Pancreas (tissue), 10 donors: ENCODE measurements at regions not wholly inside any gene's neighbourhood (a gene's known extent, or its start where the extent isn't known, plus 50 kb on each side); places are given as distances from the start of the nearest gene placed in this dataset.

Experiments used
- ATAC-seq, 4 donors: fragments of 200-7000 bp; cut with Tn5 transposase; one replicate each; pipeline versions ENCODE4 v1.8.0 to v1.9.1; 2020; ENCODE audit warnings: mild to moderate bottlenecking in 4 of 4, moderate library complexity in 4 of 4
- DNase-seq, 6 donors: peaks; one replicate each; pipeline ENCODE4 v3.0.0-alpha.2; 2020
- FAIRE-seq: peaks from 2 replicates; lab custom pipeline; 2012; peaks lifted over from hg19 to GRCh38; lab: Jason Lieb, UNC
- H3K27ac ChIP-seq, 4 donors: fragments of 200-600 bp; sonication (generic); 1 replicate in 3 of 4; 2 replicates in 1 of 4; pipeline versions ENCODE4 v1.5.0 to v1.8.0; 2020
- H3K27me3 ChIP-seq, 4 donors: fragments of 200-600 bp; one replicate each; pipeline ENCODE4 v1.8.0; 2021
- H3K36me3 ChIP-seq, 3 donors: fragments of 200-600 bp; sonication (generic) in 1 of 3; one replicate each; pipeline versions ENCODE4 v1.5.0 to v1.8.0; 2020 to 2021
- H3K4me1 ChIP-seq, 3 donors: fragments of 200-600 bp; one replicate each; pipeline ENCODE4 v1.8.0; 2021
- H3K4me3 ChIP-seq, 4 donors: fragments of 200-600 bp; sonication (generic) in 2 of 4; one replicate each; pipeline versions ENCODE4 v1.5.0 to v1.8.0; 2020 to 2021
- H3K9me3 ChIP-seq, 4 donors: fragments of 200-600 bp; one replicate each; pipeline ENCODE4 v1.8.0; 2021
- CTCF ChIP-seq, 4 donors: fragments of 200-600 bp; sonication (generic) in 3 of 4; IDR thresholded peaks; one replicate each; pipeline versions ENCODE4 v1.5.0 to v1.8.0; 2021; ENCODE audit warnings: antibody characterized with exemption in 4 of 4
- WGBS, 2 donors: extraction: QIAGEN DNeasy Blood & Tissue Kit; methylation state at CpG; one replicate each; pipeline ENCODE4 v1.1.7; 2013; 5-methylcytosine and 5-hydroxymethylcytosine counted together
- intact Hi-C, 3 donors: fragments of 100-400 bp; cut with DNase I; formaldehyde crosslinking; loops; one replicate each; pipeline versions ENCODE4 v1.11.1 to v1.14.2; 2022
- donor health status: healthy with polysubstance abuse.
- donor health status: DM: no; HTN: no; CAD: no; lungs with moderate emphysema.
- donor health status: DM: no; HTN: no; CAD: no.
- donor health status: control.
- donor health status: control.
- donor health status: Bipolar disorder and iron deficiency.
- donor health status: DM: yes; HTN: yes; CAD: no.
- donor health status: DM: no; HTN: no; CAD: no.
- donor health status: DM: no; HTN: no; CAD: no.
- donor health status: DM: yes; HTN: yes; CAD: no.

- 79% methylated on average over 8 of the region's 8 CpGs for WGBS, 2 donors
- no peak for ATAC-seq
- no peak for FAIRE-seq
These were observed 395.6 kb downstream of the NPHP4 start for GRCh38 chr1:5596651-5597050.

GRCh38 chr1:5595531-5596170 is 396.6 kb downstream of the NPHP4 start:
- Histone ChIP-seq H3K27ac (no peak overlapping the region), H3K36me3 (no peaks in the 10 kb centered on the region), H3K9me3 (no peaks in the 10 kb centered on the region), H3K4me3 (no peak overlapping the region), H3K27me3 (no peaks in the 10 kb centered on the region), H3K4me1 (peaks cover 0 to 12% (median 5%) of the 10 kb centered on the region in 3 donors)
- DNase-seq (no peak), ATAC-seq (no peak), FAIRE-seq (no peak)
- TF ChIP-seq CTCF (IDR thresholded peaks at IDR 0.05) = no peak
- WGBS, 2 donors = 80 to 88% methylated on average over 17 of the region's 17 CpGs
- intact Hi-C loops = no loop called here

More at GRCh38 chr1:5596651-5597050, 395.6 kb downstream of the NPHP4 start:
- TF ChIP-seq CTCF (IDR thresholded peaks at IDR 0.05) = no peak
- DNase-seq = no peak
- H3K36me3 ChIP-seq = no peaks in the 10 kb centered on the region
- no peak overlapping the region for H3K27ac ChIP-seq
- no peaks in the 10 kb centered on the region for H3K9me3 ChIP-seq
- no peak overlapping the region for H3K4me3 ChIP-seq
- intact Hi-C loops = no loop called here
- peaks cover 0 to 12% (median 5%) of the 10 kb centered on the region in 3 donors for H3K4me1 ChIP-seq
- H3K27me3 ChIP-seq = no peaks in the 10 kb centered on the region

- H3K9me3 ChIP-seq = no peaks in the 10 kb centered on the region
- H3K4me3 ChIP-seq = no peak overlapping the region
- WGBS, 2 donors = 60 to 68% methylated on average over 18 of the region's 18 CpGs
- no peak overlapping the region for H3K27ac ChIP-seq
- DNase-seq = no peak
- no peaks in the 10 kb centered on the region for H3K36me3 ChIP-seq
- no peaks in the 10 kb centered on the region for H3K27me3 ChIP-seq
- peaks cover 0 to 12% (median 5%) of the 10 kb centered on the region in 3 donors for H3K4me1 ChIP-seq
- no peak for FAIRE-seq
- ATAC-seq = no peak
- intact Hi-C loops = no loop called here
- no peak for TF ChIP-seq CTCF (IDR thresholded peaks at IDR 0.05)
These were observed 397.9 kb downstream of the NPHP4 start for GRCh38 chr1:5594056-5594956.

- intact Hi-C loops = no loop called here
These were observed 401.5 kb downstream of the NPHP4 start for GRCh38 chr1:5590717-5591116.

More at GRCh38 chr1:5590717-5591116, 401.5 kb downstream of the NPHP4 start:
- ATAC-seq = no peak
- Histone ChIP-seq H3K9me3 (no peaks in the 10 kb centered on the region), H3K36me3 (no peaks in the 10 kb centered on the region), H3K4me1 (no peaks in the 10 kb centered on the region), H3K27ac (no peak overlapping the region), H3K27me3 (peaks cover 0 to 4% (median 0%) of the 10 kb centered on the region in 4 donors), H3K4me3 (no peak overlapping the region)
- FAIRE-seq = no peak
- WGBS, 2 donors = 67 to 78% methylated on average over 1 of the region's 1 CpG
- DNase-seq = no peak
- TF ChIP-seq CTCF (IDR thresholded peaks at IDR 0.05) = no peak
